BJ (cell line): ENCODE measurements at regions not wholly inside any gene's neighbourhood (a gene's known extent, or its start where the extent isn't known, plus 50 kb on each side); places are given as distances from the start of the nearest gene placed in this dataset.

Experiments
- CTCF ChIA-PET: fragments of 350-600 bp; formaldehyde crosslinking; extraction: SDS; loops from one replicate; lab custom pipeline; 2021; ENCODE audit warnings: antibody characterized with exemption, inconsistent platforms; lab: Yijun Ruan, JAX
- POLR2A ChIA-PET: fragments of 300-600 bp; sonication (Branson Sonifier 250); formaldehyde crosslinking; extraction: SDS; loops from one replicate; lab custom pipeline; 2021; ENCODE audit warnings: antibody characterized with exemption; lab: Charles Lee
- DNase-seq: peaks from one replicate; pipeline ENCODE4 v3.0.0-alpha.2; 2011; ENCODE audit warnings: low read depth
- H3K27me3 ChIP-seq: 2 replicates; pipeline ENCODE4 v1.6.0; 2011; ENCODE audit warnings: low read length; ENCODE audit not compliant: control insufficient read depth, insufficient read depth
- H3K36me3 ChIP-seq: 2 replicates; pipeline ENCODE4 v1.5.1; 2011; ENCODE audit warnings: low read length; ENCODE audit not compliant: control insufficient read depth, insufficient read depth
- H3K4me3 ChIP-seq: 2 replicates; pipeline ENCODE4 v1.5.1; 2011; ENCODE audit warnings: low read depth, mild to moderate bottlenecking, control low read depth, low read length
- TF ChIP-seq, protein P1 (sequence below): IDR thresholded peaks from 2 replicates; pipeline ENCODE4 v1.5.1; 2011; ENCODE audit warnings: low read depth, mild to moderate bottlenecking, control low read depth, inconsistent platforms, low read length, moderate library complexity; ENCODE audit not compliant: insufficient read depth

DNA sequence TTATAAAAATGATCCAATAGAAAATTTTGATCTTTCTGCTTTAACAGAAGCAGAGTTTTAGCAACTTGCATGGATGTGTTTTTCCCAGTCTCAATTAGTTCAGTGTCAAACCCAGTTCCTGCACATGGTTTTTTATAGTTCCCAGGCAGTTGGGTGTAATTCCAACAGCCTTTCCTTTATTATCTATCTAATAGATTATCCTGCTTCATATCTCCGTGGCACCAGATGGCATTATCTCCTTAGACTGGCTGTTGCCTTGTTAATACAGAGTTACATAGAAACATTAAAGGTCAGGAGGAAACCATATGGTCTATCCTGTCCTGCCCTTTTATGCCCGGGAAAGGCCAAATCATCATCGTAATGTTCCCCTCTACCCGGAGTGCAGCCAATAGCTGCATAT lies 400.9 kb upstream of the SMIM21 start:
- CTCF ChIA-PET: no interaction called here
- no peaks in the 10 kb centered on the region for H3K36me3 ChIP-seq
- no peak for DNase-seq
- H3K4me3 ChIP-seq: no peak overlapping the region
- POLR2A ChIA-PET: no interaction called here
- TF ChIP-seq, protein P1, sequence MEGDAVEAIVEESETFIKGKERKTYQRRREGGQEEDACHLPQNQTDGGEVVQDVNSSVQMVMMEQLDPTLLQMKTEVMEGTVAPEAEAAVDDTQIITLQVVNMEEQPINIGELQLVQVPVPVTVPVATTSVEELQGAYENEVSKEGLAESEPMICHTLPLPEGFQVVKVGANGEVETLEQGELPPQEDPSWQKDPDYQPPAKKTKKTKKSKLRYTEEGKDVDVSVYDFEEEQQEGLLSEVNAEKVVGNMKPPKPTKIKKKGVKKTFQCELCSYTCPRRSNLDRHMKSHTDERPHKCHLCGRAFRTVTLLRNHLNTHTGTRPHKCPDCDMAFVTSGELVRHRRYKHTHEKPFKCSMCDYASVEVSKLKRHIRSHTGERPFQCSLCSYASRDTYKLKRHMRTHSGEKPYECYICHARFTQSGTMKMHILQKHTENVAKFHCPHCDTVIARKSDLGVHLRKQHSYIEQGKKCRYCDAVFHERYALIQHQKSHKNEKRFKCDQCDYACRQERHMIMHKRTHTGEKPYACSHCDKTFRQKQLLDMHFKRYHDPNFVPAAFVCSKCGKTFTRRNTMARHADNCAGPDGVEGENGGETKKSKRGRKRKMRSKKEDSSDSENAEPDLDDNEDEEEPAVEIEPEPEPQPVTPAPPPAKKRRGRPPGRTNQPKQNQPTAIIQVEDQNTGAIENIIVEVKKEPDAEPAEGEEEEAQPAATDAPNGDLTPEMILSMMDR: no peak
- no peaks in the 10 kb centered on the region for H3K27me3 ChIP-seq

DNA sequence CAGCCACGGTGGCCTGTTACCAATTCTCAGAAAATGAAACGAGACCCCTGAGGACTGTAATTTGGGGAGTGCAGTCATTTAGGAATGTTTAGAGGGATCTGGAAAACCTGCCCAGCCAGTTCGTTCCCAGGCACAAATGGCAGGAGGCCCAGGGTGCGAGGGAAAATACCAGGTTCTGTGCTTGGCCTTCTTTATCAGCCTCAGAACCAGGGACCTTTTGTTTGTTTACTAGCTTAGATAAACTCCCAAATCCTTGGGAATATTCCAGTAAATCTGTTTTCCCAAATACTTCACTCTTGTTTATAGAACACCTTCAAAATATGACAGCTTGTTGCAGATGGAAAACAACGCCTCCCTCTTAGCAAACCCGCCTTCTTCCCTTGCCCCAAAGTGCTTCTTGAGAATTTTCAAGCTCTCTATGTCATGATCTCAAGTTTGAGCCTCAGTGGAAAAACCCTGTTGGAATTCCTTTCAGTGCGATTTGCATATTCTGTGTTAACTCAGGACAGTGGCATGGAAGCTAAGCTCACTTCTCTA lies 400.3 kb upstream of the SMIM21 start:
- POLR2A ChIA-PET: no interaction called here
- Histone ChIP-seq H3K27me3 (no peaks in the 10 kb centered on the region), H3K4me3 (no peak overlapping the region), H3K36me3 (no peaks in the 10 kb centered on the region)
- CTCF ChIA-PET: no interaction called here
- TF ChIP-seq, protein P1: no peak
- no peak for DNase-seq

DNA sequence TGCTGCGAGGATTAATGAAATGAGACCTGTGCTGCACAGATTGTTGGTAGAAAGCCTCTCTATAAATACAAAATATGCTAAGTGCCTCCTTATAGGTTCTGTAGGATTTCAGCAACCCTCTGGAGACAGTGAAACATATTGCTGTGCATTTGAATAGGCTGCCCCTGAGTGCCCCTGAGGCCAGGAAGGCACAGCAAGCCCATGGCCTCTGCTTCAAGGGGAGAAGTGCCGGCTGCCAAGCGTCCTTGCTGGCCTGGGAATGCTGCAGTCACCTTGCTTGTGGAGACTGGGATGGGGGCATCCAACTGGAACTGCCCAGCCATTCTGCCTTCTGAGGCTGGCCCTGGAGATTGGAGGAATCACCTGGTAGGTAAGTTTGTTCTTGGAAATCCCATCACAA lies 397.2 kb upstream of the SMIM21 start:
- TF ChIP-seq, protein P1: no peak
- ChIA-PET POLR2A (no interaction called here), CTCF (no interaction called here)
- Histone ChIP-seq H3K27me3 (no peaks in the 10 kb centered on the region), H3K36me3 (no peaks in the 10 kb centered on the region), H3K4me3 (no peak overlapping the region)
- DNase-seq: no peak

DNA sequence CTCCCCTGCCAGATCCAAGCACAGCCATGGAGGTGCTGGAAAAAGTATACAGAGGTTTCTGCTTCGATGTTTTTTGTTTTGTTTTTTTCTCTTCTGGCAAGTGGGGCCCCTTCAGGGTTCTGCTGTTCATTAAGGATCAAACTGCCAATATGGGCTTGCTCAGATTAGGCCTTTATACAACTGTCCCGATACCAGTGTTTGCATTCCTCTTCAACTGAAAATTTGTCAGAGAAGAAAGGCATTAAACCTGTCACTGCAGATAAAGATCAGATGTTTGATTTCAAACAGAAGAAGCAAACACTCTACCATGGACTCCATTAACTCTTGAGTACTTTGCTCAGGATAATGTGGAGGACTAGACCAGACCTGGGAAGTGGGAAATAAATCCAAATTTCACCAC lies 396.0 kb upstream of the SMIM21 start:
- CTCF ChIA-PET: no interaction called here
- TF ChIP-seq, protein P1: no peak

DNA sequence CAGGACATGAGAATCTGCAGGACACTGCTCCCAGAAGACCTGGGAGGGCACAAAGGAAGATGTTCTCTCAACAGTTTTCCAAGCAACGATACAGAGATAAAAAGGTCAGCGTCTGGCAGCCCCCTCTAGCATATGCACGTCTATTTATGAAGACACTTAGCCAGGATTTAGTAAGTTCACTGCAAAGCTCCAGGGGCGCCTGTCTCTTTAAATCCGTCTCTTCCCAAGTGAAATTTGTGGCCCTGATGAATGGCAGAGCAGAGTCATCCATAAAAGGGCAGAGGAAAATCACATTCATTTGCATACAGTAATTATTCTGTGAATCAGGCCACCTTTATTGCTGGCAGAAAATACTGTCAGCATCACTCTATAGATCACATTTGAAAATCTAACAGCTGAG lies 390.9 kb upstream of the SMIM21 start:
- CTCF ChIA-PET: no interaction called here
- H3K27me3 ChIP-seq: no peaks in the 10 kb centered on the region
- TF ChIP-seq, protein P1: no peak
- H3K4me3 ChIP-seq: no peak overlapping the region
- DNase-seq: no peak
- no peaks in the 10 kb centered on the region for H3K36me3 ChIP-seq
- POLR2A ChIA-PET: no interaction called here

More for the DNA sequence above, 396.0 kb upstream of the SMIM21 start:
- Histone ChIP-seq H3K4me3 (no peak overlapping the region), H3K36me3 (no peaks in the 10 kb centered on the region), H3K27me3 (no peaks in the 10 kb centered on the region)
- no peak for DNase-seq
- POLR2A ChIA-PET: no interaction called here
